Globus pallidus (tissue), 1 donor: ENCODE measurements at regions not wholly inside any gene's neighbourhood (a gene's known extent, or its start where the extent isn't known, plus 50 kb on each side); places are given as distances from the start of the nearest gene placed in this dataset.
"Not testable (repeated sequence)": the region's sequence is repeated elsewhere in the genome, so short reads cannot be mapped to it uniquely, and the experiment has no call there.

ENCODE experiments used
- DNase-seq: peaks from one replicate; pipeline ENCODE4 v3.0.0-alpha.2; 2015; ENCODE audit warnings: low spot score

- DNase-seq, result no peak
These were observed 186.1 kb downstream of the INHBB start for GRCh38 chr2:120531863-120532600.

- DNase-seq, result no peak
These were observed 187.7 kb downstream of the INHBB start for GRCh38 chr2:120533625-120534024.

- DNase-seq, result no peak
These were observed 188.5 kb downstream of the INHBB start for GRCh38 chr2:120534457-120534856.

GRCh38 chr2:120535081-120535480, 189.1 kb downstream of the INHBB start:
- no peak for DNase-seq

- DNase-seq, result no peak
These were observed 190.2 kb downstream of the INHBB start for GRCh38 chr2:120536141-120536540.

- DNase-seq, result no peak
These were observed 192.9 kb downstream of the INHBB start for GRCh38 chr2:120538691-120539423.

GRCh38 chr2:120539424-120539936, 193.5 kb downstream of the INHBB start:
- DNase-seq, result no peak

- DNase-seq, result no peak
These were observed 194.2 kb downstream of the INHBB start for GRCh38 chr2:120539937-120540718.

- no peak for DNase-seq
These were observed 194.7 kb upstream of the GLI2 start for GRCh38 chr2:120540719-120541552.

GRCh38 chr2:120541553-120541932, 194.1 kb upstream of the GLI2 start:
- no peak for DNase-seq

- DNase-seq, result no peak
These were observed 193.5 kb upstream of the GLI2 start for GRCh38 chr2:120541972-120542670.

- DNase-seq, result no peak
These were observed 192.6 kb upstream of the GLI2 start for GRCh38 chr2:120542911-120543527.

- no peak for DNase-seq
These were observed 191.8 kb upstream of the GLI2 start for GRCh38 chr2:120543899-120544298.

- DNase-seq, result no peak
These were observed 191.1 kb upstream of the GLI2 start for GRCh38 chr2:120544522-120544921.

GRCh38 chr2:120545007-120545406, 190.7 kb upstream of the GLI2 start:
- not testable (repeated sequence) for DNase-seq

GRCh38 chr2:120545521-120546047, 190.1 kb upstream of the GLI2 start:
- DNase-seq, result no peak

- no peak for DNase-seq
These were observed 189.4 kb upstream of the GLI2 start for GRCh38 chr2:120546048-120546864.

- no peak for DNase-seq
These were observed 188.7 kb upstream of the GLI2 start for GRCh38 chr2:120546865-120547390.

- no peak for DNase-seq
These were observed 188.0 kb upstream of the GLI2 start for GRCh38 chr2:120547662-120548061.
